Loucy (cell line): ENCODE measurements at regions not wholly inside any gene's neighbourhood (a gene's known extent, or its start where the extent isn't known, plus 50 kb on each side); places are given as distances from the start of the nearest gene placed in this dataset.

Source experiments
- EZH2phosphoT487 ChIP-seq: fragments of 200-600 bp; IDR thresholded peaks from 2 replicates; pipeline ENCODE4 v1.6.1; 2018; ENCODE audit warnings: antibody characterized with exemption, mild to moderate bottlenecking, moderate library complexity, borderline replicate concordance
- TF ChIP-seq, protein P1 (sequence below): fragments of 200-600 bp; sonication (generic); conservative IDR thresholded peaks from 2 replicates; pipeline ENCODE4 v1.5.1; 2014; ENCODE audit warnings: mild to moderate bottlenecking, antibody characterized with exemption, low read length

DNA sequence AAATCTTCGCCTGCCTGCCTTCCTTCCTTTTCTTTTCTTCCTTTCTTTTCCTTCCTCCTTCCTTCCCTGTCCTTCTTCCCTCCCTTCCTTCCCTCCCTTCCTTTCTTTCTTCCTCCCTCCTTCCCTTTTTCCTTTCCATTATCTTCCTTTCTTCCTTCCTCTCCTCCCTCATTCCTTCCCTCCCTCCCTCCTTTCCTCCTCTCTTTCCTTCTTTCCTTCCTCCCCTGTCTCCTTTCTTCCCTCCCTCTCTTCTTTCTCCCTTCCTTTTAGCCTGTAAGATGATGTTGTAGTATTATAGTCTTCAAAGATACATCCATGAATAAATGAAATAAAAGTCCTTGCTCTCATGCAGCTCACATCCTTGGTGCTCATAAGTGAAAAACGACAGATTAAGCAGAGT is 539.3 kb downstream of the RBFOX1 start:
- TF ChIP-seq, protein P1, sequence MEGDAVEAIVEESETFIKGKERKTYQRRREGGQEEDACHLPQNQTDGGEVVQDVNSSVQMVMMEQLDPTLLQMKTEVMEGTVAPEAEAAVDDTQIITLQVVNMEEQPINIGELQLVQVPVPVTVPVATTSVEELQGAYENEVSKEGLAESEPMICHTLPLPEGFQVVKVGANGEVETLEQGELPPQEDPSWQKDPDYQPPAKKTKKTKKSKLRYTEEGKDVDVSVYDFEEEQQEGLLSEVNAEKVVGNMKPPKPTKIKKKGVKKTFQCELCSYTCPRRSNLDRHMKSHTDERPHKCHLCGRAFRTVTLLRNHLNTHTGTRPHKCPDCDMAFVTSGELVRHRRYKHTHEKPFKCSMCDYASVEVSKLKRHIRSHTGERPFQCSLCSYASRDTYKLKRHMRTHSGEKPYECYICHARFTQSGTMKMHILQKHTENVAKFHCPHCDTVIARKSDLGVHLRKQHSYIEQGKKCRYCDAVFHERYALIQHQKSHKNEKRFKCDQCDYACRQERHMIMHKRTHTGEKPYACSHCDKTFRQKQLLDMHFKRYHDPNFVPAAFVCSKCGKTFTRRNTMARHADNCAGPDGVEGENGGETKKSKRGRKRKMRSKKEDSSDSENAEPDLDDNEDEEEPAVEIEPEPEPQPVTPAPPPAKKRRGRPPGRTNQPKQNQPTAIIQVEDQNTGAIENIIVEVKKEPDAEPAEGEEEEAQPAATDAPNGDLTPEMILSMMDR: no peak
- TF ChIP-seq EZH2phosphoT487: no peak
